Spleen (tissue), 7 donors: ENCODE measurements at regions not wholly inside any gene's neighbourhood (a gene's known extent, or its start where the extent isn't known, plus 50 kb on each side); places are given as distances from the start of the nearest gene placed in this dataset.

Source experiments
- POLR2A ChIP-seq, 3 donors: fragments of 450-650 bp; IDR thresholded peaks; one replicate each; pipeline ENCODE4 v1.5.1; 2017; ENCODE audit warnings: antibody characterized with exemption in 3 of 3, mild to moderate bottlenecking in 1 of 3
- TF ChIP-seq, protein P1 (sequence below), 11 experiments: fragments of 200-600 bp in 7 of 11; fragments of 450-650 bp in 4 of 11; sonication (generic) in 4 of 11; IDR thresholded peaks in 8 of 11; conservative IDR thresholded peaks in 3 of 11; 1 replicate in 7 of 11; 2 replicates in 4 of 11; pipeline versions ENCODE4 v1.4.0 to v1.8.0; 2016 to 2021; ENCODE audit warnings: antibody characterized with exemption in 11 of 11, inconsistent platforms in 4 of 11, mild to moderate bottlenecking in 1 of 11
- donor health status: DM: no; HTN: no; CAD: no; lungs with moderate emphysema.
- donor health status: DM: no; HTN: no; CAD: no.
- donor health status: DM: no; HTN: no; CAD: no.

DNA sequence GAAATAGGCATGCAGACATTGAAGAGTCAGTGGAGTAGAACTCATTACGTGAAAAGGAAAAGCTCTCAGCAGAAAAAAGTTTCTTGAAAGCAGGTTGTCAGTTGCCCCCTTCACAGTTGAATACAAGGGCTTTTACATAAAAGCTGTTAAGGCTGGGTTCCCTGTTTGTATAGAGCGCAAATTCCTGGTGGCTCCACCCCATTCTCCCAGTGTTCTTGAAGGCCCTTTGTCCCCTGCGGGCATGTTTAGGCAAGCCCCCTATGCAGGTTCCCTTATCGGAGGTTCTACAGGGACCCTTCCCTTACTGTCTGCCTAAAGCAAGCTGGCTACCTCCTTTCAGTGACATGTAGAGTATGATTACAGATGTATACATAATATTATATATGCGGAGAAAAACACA is 497.2 kb upstream of the SYT4 start:
- TF ChIP-seq, protein P1, sequence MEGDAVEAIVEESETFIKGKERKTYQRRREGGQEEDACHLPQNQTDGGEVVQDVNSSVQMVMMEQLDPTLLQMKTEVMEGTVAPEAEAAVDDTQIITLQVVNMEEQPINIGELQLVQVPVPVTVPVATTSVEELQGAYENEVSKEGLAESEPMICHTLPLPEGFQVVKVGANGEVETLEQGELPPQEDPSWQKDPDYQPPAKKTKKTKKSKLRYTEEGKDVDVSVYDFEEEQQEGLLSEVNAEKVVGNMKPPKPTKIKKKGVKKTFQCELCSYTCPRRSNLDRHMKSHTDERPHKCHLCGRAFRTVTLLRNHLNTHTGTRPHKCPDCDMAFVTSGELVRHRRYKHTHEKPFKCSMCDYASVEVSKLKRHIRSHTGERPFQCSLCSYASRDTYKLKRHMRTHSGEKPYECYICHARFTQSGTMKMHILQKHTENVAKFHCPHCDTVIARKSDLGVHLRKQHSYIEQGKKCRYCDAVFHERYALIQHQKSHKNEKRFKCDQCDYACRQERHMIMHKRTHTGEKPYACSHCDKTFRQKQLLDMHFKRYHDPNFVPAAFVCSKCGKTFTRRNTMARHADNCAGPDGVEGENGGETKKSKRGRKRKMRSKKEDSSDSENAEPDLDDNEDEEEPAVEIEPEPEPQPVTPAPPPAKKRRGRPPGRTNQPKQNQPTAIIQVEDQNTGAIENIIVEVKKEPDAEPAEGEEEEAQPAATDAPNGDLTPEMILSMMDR (IDR thresholded peaks at IDR 0.05 in 8 of 11, conservative IDR thresholded peaks at IDR 0.05 in 3 of 11) = no peak
- TF ChIP-seq POLR2A (IDR thresholded peaks at IDR 0.05) = no peak
